Fibroblast of villous mesenchyme (primary cell): ENCODE measurements at regions not wholly inside any gene's neighbourhood (a gene's known extent, or its start where the extent isn't known, plus 50 kb on each side); places are given as distances from the start of the nearest gene placed in this dataset.

Experiments used
- DNase-seq: peaks from one replicate; pipeline ENCODE4 v3.0.0-alpha.2; 2010; ENCODE audit warnings: low read depth
- H3K4me3 ChIP-seq: 2 replicates; pipeline ENCODE4 v1.5.1; 2011; ENCODE audit warnings: low read depth, mild to moderate bottlenecking, low read length
- CTCF ChIP-seq: IDR thresholded peaks from 2 replicates; pipeline ENCODE4 v1.5.1; 2012; ENCODE audit warnings: low read depth, mild to moderate bottlenecking, low read length; ENCODE audit not compliant: insufficient read depth

GRCh38 chr17:79410681-79411080, 200.2 kb downstream of the RBFOX3 start:
- no peak for TF ChIP-seq CTCF
- DNase-seq: no peak

DNA sequence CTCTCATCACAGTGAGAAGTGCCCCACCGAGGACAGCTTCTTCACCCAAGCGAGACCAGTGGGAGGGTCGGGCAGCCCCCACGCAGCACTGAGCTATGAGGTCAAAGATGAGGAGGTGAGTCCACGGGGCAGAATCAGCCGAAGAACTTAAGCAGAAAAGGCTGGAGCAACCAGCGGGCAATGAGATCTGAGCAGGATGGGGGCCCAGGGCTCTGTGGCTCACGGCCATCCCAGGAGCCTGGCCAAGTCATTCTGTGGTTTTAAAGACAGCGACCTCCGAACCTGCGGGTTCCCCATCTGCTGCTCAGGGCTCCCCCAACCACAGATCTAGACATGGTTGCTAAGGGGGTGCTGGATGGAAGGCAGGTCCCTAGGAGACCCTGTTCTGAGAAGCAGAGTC, 202.6 kb downstream of the RBFOX3 start:
- TF ChIP-seq CTCF: no peak
- no peak overlapping the region for H3K4me3 ChIP-seq
- no peak for DNase-seq

More at GRCh38 chr17:79410681-79411080, 200.2 kb downstream of the RBFOX3 start:
- no peak overlapping the region for H3K4me3 ChIP-seq

- no peak overlapping the region for H3K4me3 ChIP-seq
- no peak for TF ChIP-seq CTCF
- DNase-seq: no peak
These were observed 203.5 kb downstream of the RBFOX3 start for GRCh38 chr17:79407385-79407784.

DNA sequence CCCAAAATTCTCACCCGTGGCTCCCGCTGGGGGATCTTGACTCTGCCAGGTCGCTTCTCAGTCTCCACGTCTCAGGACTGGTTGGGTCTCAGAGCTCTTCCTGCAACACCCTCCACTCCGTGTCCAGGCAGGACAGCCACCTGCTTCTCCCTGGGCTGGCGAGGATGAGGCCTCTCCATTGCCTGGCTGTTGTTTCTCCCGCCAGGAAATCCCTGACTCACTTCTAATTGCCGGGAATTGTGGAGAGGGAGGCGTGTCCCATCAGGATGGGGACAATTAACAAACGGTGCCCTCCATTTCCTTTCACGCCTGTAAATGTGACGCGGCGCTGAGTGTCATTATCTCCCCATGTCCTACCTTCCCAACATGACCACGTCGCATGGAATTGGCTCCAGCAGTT, 204.5 kb downstream of the RBFOX3 start:
- TF ChIP-seq CTCF: no peak
- no peak for DNase-seq
- H3K4me3 ChIP-seq: no peak overlapping the region

DNA sequence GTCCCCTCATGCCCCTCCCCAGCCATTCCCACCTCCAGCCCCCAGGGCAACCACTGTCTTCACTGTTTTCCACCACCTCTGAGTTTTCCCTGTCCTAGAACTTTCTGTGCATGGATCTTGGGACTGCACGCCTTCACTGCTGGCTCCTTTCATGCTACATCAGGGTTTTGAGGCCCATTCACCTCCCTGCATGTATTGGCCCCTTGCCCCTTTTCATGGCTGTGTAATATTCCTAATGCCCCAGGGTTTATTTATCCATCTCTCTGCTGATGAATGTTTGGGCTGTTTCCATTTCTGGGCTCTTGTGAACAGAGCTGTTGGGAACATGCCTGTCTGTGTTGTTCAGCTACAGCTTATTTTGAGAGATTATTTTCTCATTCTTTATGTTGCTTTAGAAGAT, 205.0 kb downstream of the RBFOX3 start:
- no peak overlapping the region for H3K4me3 ChIP-seq
- DNase-seq: no peak
- no peak for TF ChIP-seq CTCF

DNA sequence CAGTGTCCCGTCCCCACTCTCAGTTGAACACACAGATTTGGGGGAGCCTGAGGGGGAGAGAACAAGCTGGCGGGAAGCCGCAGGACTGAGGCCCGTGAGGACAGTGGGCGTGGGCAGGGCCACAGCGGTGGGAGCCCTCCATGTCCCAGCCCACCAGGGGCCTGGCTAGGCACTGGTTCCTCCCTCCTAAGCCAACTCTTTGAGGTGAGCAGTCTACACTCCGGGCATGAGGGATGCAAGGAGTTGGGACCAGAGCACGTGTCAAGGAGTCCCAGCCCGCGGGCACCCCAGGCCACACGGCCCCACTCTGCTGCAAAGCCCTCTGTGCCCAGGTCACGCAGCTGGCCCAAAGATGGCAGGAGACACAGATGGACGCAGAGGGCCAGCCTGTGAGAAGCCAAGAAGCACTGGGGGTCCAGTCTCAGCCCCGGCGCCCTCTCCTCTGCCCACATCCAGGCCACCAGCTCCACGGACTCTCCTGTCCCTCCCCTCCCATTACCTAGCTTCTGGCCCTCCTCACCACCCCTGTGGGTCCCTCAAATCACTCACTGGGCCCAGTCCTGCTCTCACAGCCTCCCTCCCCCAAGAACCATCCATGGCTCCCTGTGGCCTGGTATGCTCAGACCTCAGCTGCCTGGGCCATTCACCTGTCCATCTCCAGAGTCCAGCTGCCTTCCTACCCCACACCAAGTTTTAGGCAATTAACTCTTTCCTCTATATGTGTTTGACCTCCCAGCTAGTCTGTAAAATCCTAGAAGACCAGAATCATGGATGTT, 206.5 kb downstream of the RBFOX3 start:
- no peak for DNase-seq
- TF ChIP-seq CTCF: no peak
- no peak overlapping the region for H3K4me3 ChIP-seq
